Upper lobe of left lung (tissue), 4 donors: ENCODE measurements at regions not wholly inside any gene's neighbourhood (a gene's known extent, or its start where the extent isn't known, plus 50 kb on each side); places are given as distances from the start of the nearest gene placed in this dataset.
"Not testable (repeated sequence)": the region's sequence is repeated elsewhere in the genome, so short reads cannot be mapped to it uniquely, and the experiment has no call there.

Source experiments
- CTCF ChIP-seq, 6 experiments: fragments of 450-650 bp in 4 of 6; fragments of 200-600 bp in 2 of 6; sonication (generic) in 2 of 6; IDR thresholded peaks; one replicate each; pipeline ENCODE4 v1.5.1; 2016 to 2019; ENCODE audit warnings: antibody characterized with exemption in 6 of 6
- POLR2A ChIP-seq, 4 donors: fragments of 450-650 bp; IDR thresholded peaks; one replicate each; pipeline ENCODE4 v1.5.1; 2016 to 2017; ENCODE audit warnings: antibody characterized with exemption in 4 of 4, mild to moderate bottlenecking in 2 of 4
- POLR2AphosphoS5 ChIP-seq, 2 donors: sonication (generic); formaldehyde crosslinking; IDR thresholded peaks; one replicate each; pipeline ENCODE4 v1.5.1; 2017; ENCODE audit warnings: antibody characterized with exemption in 2 of 2

- TF ChIP-seq CTCF, POLR2A, POLR2AphosphoS5 (IDR thresholded peaks at IDR 0.05): not testable (repeated sequence)
Measured at GRCh38 chr5:21547656-21548055, 1305.5 kb downstream of the CDH12 start.
